ENCODE measurements at regions not wholly inside any gene's neighbourhood (a gene's known extent, or its start where the extent isn't known, plus 50 kb on each side); places are given as distances from the start of the nearest gene placed in this dataset.

DNA sequence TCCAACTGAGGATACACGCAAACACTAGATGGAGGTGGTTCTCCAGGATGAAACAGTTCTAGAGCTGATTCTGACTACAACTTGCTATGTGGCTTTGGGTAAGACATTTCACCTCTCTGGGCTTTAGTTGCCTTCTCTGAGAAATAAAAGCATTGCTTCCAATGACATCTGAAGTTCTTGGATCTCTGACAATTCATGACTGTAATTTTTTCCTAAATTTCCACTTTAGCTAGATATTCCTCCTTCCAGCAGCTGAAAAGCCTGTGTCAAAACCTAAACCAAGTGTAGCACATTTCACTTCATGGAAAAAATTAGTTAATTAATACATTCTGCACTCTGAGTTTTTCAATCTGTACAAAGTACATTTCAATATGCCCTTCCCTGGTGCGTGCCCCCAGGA is 50.0 kb upstream of the ANK3 start:
- no peaks in the 10 kb centered on the region for H3K4me1 ChIP-seq (replicated peaks in 1 of 2)
- intact Hi-C loops (cut with DNase I): loop anchor here (10.0 kb wide), 3 partner anchors 235 to 335 kb away; no protein-coding TSS in a partner anchor
- H3K27me3 ChIP-seq: no peaks in the 10 kb centered on the region
- H3K9me3 ChIP-seq (replicated peaks in 1 of 3): no peaks in the 10 kb centered on the region
- WGBS, 4 donors: 89 to 93% (median 92%) methylated on average over 2 of the region's 2 CpGs
- TF ChIP-seq POLR2A (IDR thresholded peaks at IDR 0.05): no peak
- H3K36me3 ChIP-seq (replicated peaks in 1 of 2): no peaks in the 10 kb centered on the region
- H3K4me3 ChIP-seq: no peak overlapping the region
- H3K27ac ChIP-seq: no peak overlapping the region
- no peak for DNase-seq

All from adrenal gland (tissue), 9 donors.